Body of pancreas (tissue), 4 donors: ENCODE measurements at regions not wholly inside any gene's neighbourhood (a gene's known extent, or its start where the extent isn't known, plus 50 kb on each side); places are given as distances from the start of the nearest gene placed in this dataset.
A peak's percentile ranks its signal among the peaks of the same experiment; 100 is the strongest.

Experiments used
- ATAC-seq: fragments of 150-250 bp; one replicate; pipeline ENCODE4 v1.9.1; 2016
- DNase-seq, 4 donors: peaks; one replicate each; pipeline ENCODE4 v3.0.0-alpha.2; 2019
- H3K27ac ChIP-seq, 4 donors: fragments of 200-600 bp; sonication (generic); 1 replicate in 3 of 4; 2 replicates in 1 of 4; pipeline versions ENCODE4 v1.5.1 to v1.6.1; 2016 to 2019; ENCODE audit warnings: mild to moderate bottlenecking in 1 of 4, mixed read lengths in 1 of 4, moderate library complexity in 1 of 4
- H3K27me3 ChIP-seq, 2 donors: fragments of 200-600 bp; sonication (generic); one replicate each; pipeline ENCODE4 v1.6.0; 2016; ENCODE audit warnings: mild to moderate bottlenecking in 1 of 2
- H3K36me3 ChIP-seq, 2 donors: fragments of 200-600 bp; sonication (generic); replicated peaks in 1 of 2; 2 replicates each; pipeline ENCODE4 v1.5.1; 2016; ENCODE audit warnings: low read depth in 2 of 2; ENCODE audit not compliant: insufficient read depth in 1 of 2
- H3K4me1 ChIP-seq: fragments of 200-600 bp; sonication (generic); one replicate; pipeline ENCODE4 v1.6.0; 2016
- H3K4me3 ChIP-seq, 2 donors: fragments of 200-600 bp; sonication (generic); 1 replicate in 1 of 2; 2 replicates in 1 of 2; pipeline ENCODE4 v1.5.1; 2016 to 2019
- H3K9me3 ChIP-seq, 3 donors: fragments of 200-600 bp; sonication (generic); 1 replicate in 2 of 3; 2 replicates in 1 of 3; pipeline ENCODE4 v1.5.1; 2016
- CTCF ChIP-seq, 7 experiments: fragments of 450-650 bp in 4 of 7; fragments of 200-600 bp in 3 of 7; sonication (generic) in 3 of 7; IDR thresholded peaks; one replicate each; pipeline ENCODE4 v1.5.1; 2016 to 2019; ENCODE audit warnings: antibody characterized with exemption in 7 of 7
- POLR2A ChIP-seq, 3 donors: fragments of 450-650 bp; IDR thresholded peaks; one replicate each; pipeline ENCODE4 v1.6.1; 2016; ENCODE audit warnings: antibody characterized with exemption in 3 of 3, mild to moderate bottlenecking in 2 of 3
- WGBS, 2 donors: methylation state at CpG; one replicate each; pipeline ENCODE4 v1.1.5; 2017; 5-methylcytosine and 5-hydroxymethylcytosine counted together
- intact Hi-C: fragments of 100-400 bp; cut with DNase I; formaldehyde crosslinking; loops from one replicate; pipeline ENCODE4 v1.15.1; 2023

- WGBS, 2 donors, result 33 to 45% methylated on average over 2 of the region's 2 CpGs
- H3K4me3 ChIP-seq, result no peak overlapping the region
- no peaks in the 10 kb centered on the region for H3K4me1 ChIP-seq
- intact Hi-C loops, result no loop called here
- ATAC-seq (no peak), DNase-seq (no peak)
- no peaks in the 10 kb centered on the region for H3K9me3 ChIP-seq
- H3K36me3 ChIP-seq, result no peaks in the 10 kb centered on the region
- no peak overlapping the region for H3K27ac ChIP-seq
- H3K27me3 ChIP-seq, result no peaks in the 10 kb centered on the region
- TF ChIP-seq POLR2A (IDR thresholded peaks at IDR 0.05), result no peak
- TF ChIP-seq CTCF (IDR thresholded peaks at IDR 0.05), result no peak
Observed at GRCh38 chr6:25130518-25130917, 148.7 kb upstream of the CARMIL1 start.

- Histone ChIP-seq H3K27me3 (no peaks in the 10 kb centered on the region), H3K4me1 (no peaks in the 10 kb centered on the region), H3K36me3 (no peaks in the 10 kb centered on the region), H3K9me3 (no peaks in the 10 kb centered on the region), H3K27ac (no peak overlapping the region), H3K4me3 (no peak overlapping the region)
- TF ChIP-seq POLR2A (IDR thresholded peaks at IDR 0.05) (no peak), CTCF (IDR thresholded peaks at IDR 0.05) (no peak)
- no peak for DNase-seq
- intact Hi-C loops, result no loop called here
- WGBS, 2 donors, result 94 to 96% methylated on average over 1 of the region's 1 CpG
- no peak for ATAC-seq
Observed at GRCh38 chr6:25132934-25133333, 146.2 kb upstream of the CARMIL1 start.

- H3K9me3 ChIP-seq, result no peaks in the 10 kb centered on the region
- H3K4me1 ChIP-seq, result no peaks in the 10 kb centered on the region
- ATAC-seq, result no peak
- H3K4me3 ChIP-seq, result no peak overlapping the region
- intact Hi-C loops, result no loop called here
- DNase-seq, result no peak
- H3K36me3 ChIP-seq, result no peaks in the 10 kb centered on the region
- WGBS, 2 donors, result 42 to 45% methylated on average over 1 of the region's 1 CpG
- no peak overlapping the region for H3K27ac ChIP-seq
- TF ChIP-seq POLR2A (IDR thresholded peaks at IDR 0.05), result no peak
- TF ChIP-seq CTCF (IDR thresholded peaks at IDR 0.05), result no peak
- H3K27me3 ChIP-seq, result no peaks in the 10 kb centered on the region
Observed at GRCh38 chr6:25133568-25133967, 145.6 kb upstream of the CARMIL1 start.

- DNase-seq, result peak in 1 of 4 donors; percentile 22
- Histone ChIP-seq H3K27ac (peak overlapping the region in 1 of 4 donors; percentile 63), H3K4me3 (no peak overlapping the region), H3K36me3 (no peaks in the 10 kb centered on the region), H3K4me1 (no peaks in the 10 kb centered on the region), H3K9me3 (no peaks in the 10 kb centered on the region), H3K27me3 (no peaks in the 10 kb centered on the region)
- intact Hi-C loops, result no loop called here
- TF ChIP-seq POLR2A (IDR thresholded peaks at IDR 0.05) (no peak), CTCF (IDR thresholded peaks at IDR 0.05) (no peak)
- ATAC-seq, result no peak
- 24 to 42% methylated on average over 3 of the region's 3 CpGs for WGBS, 2 donors
Observed at GRCh38 chr6:25136854-25137253, 142.3 kb upstream of the CARMIL1 start.

- no peak for DNase-seq
- H3K4me1 ChIP-seq, result no peaks in the 10 kb centered on the region
- no peak for ATAC-seq
- intact Hi-C loops, result no loop called here
- no peak overlapping the region for H3K4me3 ChIP-seq
- H3K27ac ChIP-seq, result peak overlapping the region; percentile 47 to 63 (median 58)
- no peaks in the 10 kb centered on the region for H3K27me3 ChIP-seq
- 52 to 64% methylated on average over 7 of the region's 7 CpGs for WGBS, 2 donors
- H3K9me3 ChIP-seq, result no peaks in the 10 kb centered on the region
- H3K36me3 ChIP-seq, result no peaks in the 10 kb centered on the region
- TF ChIP-seq CTCF (IDR thresholded peaks at IDR 0.05) (no peak), POLR2A (IDR thresholded peaks at IDR 0.05) (no peak)
Observed at GRCh38 chr6:25137480-25137879, 141.7 kb upstream of the CARMIL1 start.
